ENCODE measurements at regions not wholly inside any gene's neighbourhood (a gene's known extent, or its start where the extent isn't known, plus 50 kb on each side); places are given as distances from the start of the nearest gene placed in this dataset.

GRCh38 chr12:25424211-25424731 is 128.8 kb downstream of the LMNTD1 start:
- POLR2A ChIA-PET (ENCODE audit: unreplicated experiment): no interaction called here

GRCh38 chr12:25423355-25424050 is 129.6 kb downstream of the LMNTD1 start:
- Histone ChIP-seq H3K27ac (no peak overlapping the region), H3K36me3 (ENCODE audit: low read depth) (no peaks in the 10 kb centered on the region), H3K9me2 (ENCODE audit: insufficient read depth) (no peaks in the 10 kb centered on the region), H3K79me2 (ENCODE audit: low read depth) (no peaks in the 10 kb centered on the region), H3K4me2 (no peak overlapping the region), H3K4me1 (replicated peaks; ENCODE audit: insufficient read depth) (no peaks in the 10 kb centered on the region), H3F3A (ENCODE audit: insufficient read depth, low read depth) (no peaks in the 10 kb centered on the region), H3K4me3 (no peak overlapping the region), H4K20me1 (ENCODE audit: insufficient read depth) (no peaks in the 10 kb centered on the region), H2AFZ (no peak overlapping the region), H3K27me3 (ENCODE audit: insufficient read depth, low read depth) (no peaks in the 10 kb centered on the region), H3K9me3 (ENCODE audit: insufficient read depth, low read depth) (no peaks in the 10 kb centered on the region)
- DNase-seq: no peak
- BruUV-seq (replicated peaks): no TSS peak
- intact Hi-C loops (cut with micrococcal nuclease; ENCODE audit: unreplicated experiment): no loop called here
- TF ChIP-seq CTCF (conservative IDR thresholded peaks at IDR 0.05): no peak
- TF ChIP-seq EZH2 (IDR thresholded peaks at IDR 0.05; ENCODE audit: low read depth): no peak
- ChIA-PET CTCF (no interaction called here), POLR2A (ENCODE audit: unreplicated experiment) (no interaction called here)

More at GRCh38 chr12:25424211-25424731, 128.8 kb downstream of the LMNTD1 start:
- no peaks in the 10 kb centered on the region for H3K9me2 ChIP-seq (ENCODE audit: insufficient read depth)
- H4K20me1 ChIP-seq (ENCODE audit: insufficient read depth): no peaks in the 10 kb centered on the region
- no peaks in the 10 kb centered on the region for H3K9me3 ChIP-seq (ENCODE audit: insufficient read depth, low read depth)
- intact Hi-C loops (cut with micrococcal nuclease; ENCODE audit: unreplicated experiment): no loop called here
- H3K79me2 ChIP-seq (ENCODE audit: low read depth): no peaks in the 10 kb centered on the region
- no peak overlapping the region for H3K27ac ChIP-seq
- no peaks in the 10 kb centered on the region for H3K27me3 ChIP-seq (ENCODE audit: insufficient read depth, low read depth)
- H2AFZ ChIP-seq: no peak overlapping the region
- no peak overlapping the region for H3K4me3 ChIP-seq
- H3F3A ChIP-seq (ENCODE audit: insufficient read depth, low read depth): no peaks in the 10 kb centered on the region
- TF ChIP-seq CTCF (conservative IDR thresholded peaks at IDR 0.05) (no peak), EZH2 (IDR thresholded peaks at IDR 0.05; ENCODE audit: low read depth) (no peak)
- no peak overlapping the region for H3K4me2 ChIP-seq
- CTCF ChIA-PET: no interaction called here
- DNase-seq: no peak
- no peaks in the 10 kb centered on the region for H3K36me3 ChIP-seq (ENCODE audit: low read depth)
- BruUV-seq (replicated peaks): no TSS peak
- no peaks in the 10 kb centered on the region for H3K4me1 ChIP-seq (replicated peaks; ENCODE audit: insufficient read depth)

- H3K9me2 ChIP-seq (ENCODE audit: insufficient read depth): no peaks in the 10 kb centered on the region
- H3K4me1 ChIP-seq (replicated peaks; ENCODE audit: insufficient read depth): no peaks in the 10 kb centered on the region
- H2AFZ ChIP-seq: no peak overlapping the region
- H3K27ac ChIP-seq: no peak overlapping the region
- POLR2A ChIA-PET (ENCODE audit: unreplicated experiment): no interaction called here
- no TSS peak for BruUV-seq (replicated peaks)
- DNase-seq: no peak
- no peaks in the 10 kb centered on the region for H3K27me3 ChIP-seq (ENCODE audit: insufficient read depth, low read depth)
- H3K9me3 ChIP-seq (ENCODE audit: insufficient read depth, low read depth): no peaks in the 10 kb centered on the region
- no peak overlapping the region for H3K4me2 ChIP-seq
- H3K79me2 ChIP-seq (ENCODE audit: low read depth): no peaks in the 10 kb centered on the region
- H3K4me3 ChIP-seq: no peak overlapping the region
- CTCF ChIA-PET: no interaction called here
- intact Hi-C loops (cut with micrococcal nuclease; ENCODE audit: unreplicated experiment): no loop called here
- no peaks in the 10 kb centered on the region for H4K20me1 ChIP-seq (ENCODE audit: insufficient read depth)
- TF ChIP-seq CTCF (conservative IDR thresholded peaks at IDR 0.05) (no peak), EZH2 (IDR thresholded peaks at IDR 0.05; ENCODE audit: low read depth) (no peak)
- no peaks in the 10 kb centered on the region for H3K36me3 ChIP-seq (ENCODE audit: low read depth)
- H3F3A ChIP-seq (ENCODE audit: insufficient read depth, low read depth): no peaks in the 10 kb centered on the region
Observed at GRCh38 chr12:25422241-25422640, 130.8 kb downstream of the LMNTD1 start.

Measured in PC-9 (cell line).